ENCODE measurements at regions not wholly inside any gene's neighbourhood (a gene's known extent, or its start where the extent isn't known, plus 50 kb on each side); places are given as distances from the start of the nearest gene placed in this dataset.

DNA sequence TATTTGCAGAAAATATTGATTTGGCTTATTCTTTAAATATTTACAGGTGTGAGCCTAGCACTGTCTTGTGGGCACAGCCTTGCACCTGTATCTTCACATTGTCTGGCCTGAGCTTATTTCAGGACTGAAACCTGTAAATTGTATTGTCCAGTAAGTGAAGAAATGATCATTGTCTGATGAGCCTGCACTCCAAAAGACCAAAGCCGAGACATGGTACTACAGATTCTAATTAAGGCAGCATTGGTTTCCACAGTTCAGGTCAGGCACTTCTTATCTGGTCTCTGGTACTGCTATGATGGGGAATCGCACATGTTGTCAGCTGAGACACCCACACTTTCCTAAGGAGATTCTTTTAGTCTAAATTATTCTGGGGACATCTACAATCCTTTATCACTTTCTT is 479.0 kb downstream of the TDRD15 start:
- CTCF ChIA-PET: no interaction called here

DNA sequence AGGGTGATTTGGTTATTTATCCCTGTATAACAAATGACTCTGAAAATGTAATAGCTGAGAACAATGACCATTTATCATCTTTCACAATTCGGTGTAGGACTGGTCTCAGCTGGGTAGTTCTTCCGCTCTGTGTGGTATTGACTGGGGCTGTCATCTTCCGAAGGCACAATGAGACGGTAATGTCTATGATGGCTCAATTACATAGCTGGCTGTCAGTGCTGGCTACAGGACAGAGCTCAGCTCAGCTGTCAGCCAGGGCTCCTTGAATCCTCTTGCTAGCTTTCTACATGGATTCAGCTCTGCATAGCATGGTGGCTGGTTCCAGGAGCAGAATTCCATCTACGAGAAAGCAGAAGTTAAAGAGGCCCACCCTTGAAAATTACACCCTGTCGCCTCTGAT is 483.8 kb downstream of the TDRD15 start:
- no peaks in the 10 kb centered on the region for H3K36me3 ChIP-seq (ENCODE audit: control insufficient read depth, insufficient read depth, low read length)
- H3K27me3 Mint-ChIP-seq (ENCODE audit: insufficient read depth, unreplicated experiment): peaks cover 3% of the 10 kb centered on the region
- H3K27me3 ChIP-seq (replicated peaks; ENCODE audit: control insufficient read depth, insufficient read depth, low read length): no peaks in the 10 kb centered on the region
- TF ChIP-seq, protein P1, sequence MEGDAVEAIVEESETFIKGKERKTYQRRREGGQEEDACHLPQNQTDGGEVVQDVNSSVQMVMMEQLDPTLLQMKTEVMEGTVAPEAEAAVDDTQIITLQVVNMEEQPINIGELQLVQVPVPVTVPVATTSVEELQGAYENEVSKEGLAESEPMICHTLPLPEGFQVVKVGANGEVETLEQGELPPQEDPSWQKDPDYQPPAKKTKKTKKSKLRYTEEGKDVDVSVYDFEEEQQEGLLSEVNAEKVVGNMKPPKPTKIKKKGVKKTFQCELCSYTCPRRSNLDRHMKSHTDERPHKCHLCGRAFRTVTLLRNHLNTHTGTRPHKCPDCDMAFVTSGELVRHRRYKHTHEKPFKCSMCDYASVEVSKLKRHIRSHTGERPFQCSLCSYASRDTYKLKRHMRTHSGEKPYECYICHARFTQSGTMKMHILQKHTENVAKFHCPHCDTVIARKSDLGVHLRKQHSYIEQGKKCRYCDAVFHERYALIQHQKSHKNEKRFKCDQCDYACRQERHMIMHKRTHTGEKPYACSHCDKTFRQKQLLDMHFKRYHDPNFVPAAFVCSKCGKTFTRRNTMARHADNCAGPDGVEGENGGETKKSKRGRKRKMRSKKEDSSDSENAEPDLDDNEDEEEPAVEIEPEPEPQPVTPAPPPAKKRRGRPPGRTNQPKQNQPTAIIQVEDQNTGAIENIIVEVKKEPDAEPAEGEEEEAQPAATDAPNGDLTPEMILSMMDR (IDR thresholded peaks at IDR 0.05; ENCODE audit: insufficient read depth in 1 of 2, low read depth in 1 of 2, low read length in 1 of 2, severe bottlenecking in 1 of 2, unreplicated experiment in 1 of 2): no peak
- BruUV-seq (replicated peaks): no TSS peak
- no peaks in the 10 kb centered on the region for H3K9me3 ChIP-seq
- H3K9me3 Mint-ChIP-seq (ENCODE audit: unreplicated experiment): peaks cover 13% of the 10 kb centered on the region
- H3K4me1 ChIP-seq: no peaks in the 10 kb centered on the region
- no peaks in the 10 kb centered on the region for H3K4me1 Mint-ChIP-seq (ENCODE audit: low read depth, unreplicated experiment)
- no peaks in the 10 kb centered on the region for H3K36me3 Mint-ChIP-seq (ENCODE audit: insufficient read depth, unreplicated experiment)
- POLR2A ChIA-PET: no interaction called here
- no peak overlapping the region for H3K4me3 ChIP-seq (ENCODE audit: low read depth, low read length)
- intact Hi-C loops (cut with micrococcal nuclease; ENCODE audit: unreplicated experiment): no loop called here
- no peak for DNase-seq
- H3K4me3 Mint-ChIP-seq (ENCODE audit: unreplicated experiment): no peak overlapping the region
- CTCF ChIA-PET: no interaction called here
- no peak overlapping the region for H3K27ac Mint-ChIP-seq (ENCODE audit: unreplicated experiment)

More for the DNA sequence above, 479.0 kb downstream of the TDRD15 start:
- no peaks in the 10 kb centered on the region; the same call in 1 of the 2 replicates for H3K27me3 ChIP-seq (replicated peaks; ENCODE audit: control insufficient read depth, insufficient read depth, low read length)
- no peaks in the 10 kb centered on the region for H3K9me3 ChIP-seq
- H3K27me3 Mint-ChIP-seq (ENCODE audit: insufficient read depth, unreplicated experiment): peaks cover 3% of the 10 kb centered on the region
- no peak overlapping the region for H3K4me3 Mint-ChIP-seq (ENCODE audit: unreplicated experiment)
- no peak overlapping the region for H3K27ac Mint-ChIP-seq (ENCODE audit: unreplicated experiment)
- H3K36me3 ChIP-seq (ENCODE audit: control insufficient read depth, insufficient read depth, low read length): no peaks in the 10 kb centered on the region
- intact Hi-C loops (cut with micrococcal nuclease; ENCODE audit: unreplicated experiment): no loop called here
- TF ChIP-seq, protein P1 (IDR thresholded peaks at IDR 0.05; ENCODE audit: insufficient read depth in 1 of 2, low read depth in 1 of 2, low read length in 1 of 2, severe bottlenecking in 1 of 2, unreplicated experiment in 1 of 2): no peak
- H3K9me3 Mint-ChIP-seq (ENCODE audit: unreplicated experiment): no peaks in the 10 kb centered on the region
- H3K4me3 ChIP-seq (ENCODE audit: low read depth, low read length): no peak overlapping the region
- H3K4me1 Mint-ChIP-seq (ENCODE audit: low read depth, unreplicated experiment): no peaks in the 10 kb centered on the region
- no peaks in the 10 kb centered on the region for H3K4me1 ChIP-seq
- POLR2A ChIA-PET: no interaction called here
- no peak for DNase-seq
- H3K36me3 Mint-ChIP-seq (ENCODE audit: insufficient read depth, unreplicated experiment): no peaks in the 10 kb centered on the region
- BruUV-seq (replicated peaks): no TSS peak

DNA sequence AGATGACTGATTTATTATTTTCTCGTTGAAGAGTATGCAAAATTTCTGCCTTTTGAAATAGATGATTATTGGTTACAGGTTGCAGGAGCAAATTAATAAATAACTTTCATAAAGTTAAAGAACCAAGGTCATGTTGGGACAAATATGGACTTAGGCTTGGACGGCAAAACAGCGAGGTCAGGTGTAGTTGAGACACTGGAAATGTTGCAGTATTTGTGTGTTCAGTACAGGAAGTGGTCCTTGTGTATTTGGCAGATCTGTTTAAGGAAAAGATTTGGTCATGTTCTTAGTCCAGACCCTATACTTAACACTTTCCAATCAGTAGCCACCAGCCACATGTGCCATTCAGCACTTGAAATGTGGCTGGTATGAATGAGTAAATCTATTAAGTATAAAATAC is 486.5 kb downstream of the TDRD15 start:
- BruUV-seq (replicated peaks): no TSS peak

More for the DNA sequence above, 486.5 kb downstream of the TDRD15 start:
- Mint-ChIP-seq H3K36me3 (ENCODE audit: insufficient read depth, unreplicated experiment) (no peaks in the 10 kb centered on the region), H3K27me3 (ENCODE audit: insufficient read depth, unreplicated experiment) (peaks cover 7% of the 10 kb centered on the region), H3K27ac (ENCODE audit: unreplicated experiment) (no peak overlapping the region), H3K4me1 (ENCODE audit: low read depth, unreplicated experiment) (no peaks in the 10 kb centered on the region), H3K4me3 (ENCODE audit: unreplicated experiment) (no peak overlapping the region), H3K9me3 (ENCODE audit: unreplicated experiment) (peaks cover 24% of the 10 kb centered on the region)
- ChIA-PET POLR2A (no interaction called here), CTCF (no interaction called here)
- Histone ChIP-seq H3K9me3 (0 out of 2 replicates have a peak, but pooled peaks cover under 1% of the 10 kb centered on the region), H3K4me1 (no peaks in the 10 kb centered on the region), H3K4me3 (ENCODE audit: low read depth, low read length) (no peak overlapping the region), H3K27me3 (replicated peaks; ENCODE audit: control insufficient read depth, insufficient read depth, low read length) (no peaks in the 10 kb centered on the region), H3K36me3 (ENCODE audit: control insufficient read depth, insufficient read depth, low read length) (no peaks in the 10 kb centered on the region)
- intact Hi-C loops (cut with micrococcal nuclease; ENCODE audit: unreplicated experiment): no loop called here
- DNase-seq: no peak
- TF ChIP-seq, protein P1 (IDR thresholded peaks at IDR 0.05; ENCODE audit: insufficient read depth in 1 of 2, low read depth in 1 of 2, low read length in 1 of 2, severe bottlenecking in 1 of 2, unreplicated experiment in 1 of 2): no peak

All from Caco-2 (cell line).